SK-N-SH (cell line): ENCODE measurements at regions not wholly inside any gene's neighbourhood (a gene's known extent, or its start where the extent isn't known, plus 50 kb on each side); places are given as distances from the start of the nearest gene placed in this dataset.
A peak's percentile ranks its signal among the peaks of the same experiment; 100 is the strongest.

Experiments used
- CTCF ChIA-PET: fragments of 300-600, 350-600 bp; formaldehyde crosslinking; extraction: SDS; loops from one replicate; lab custom pipeline; 2021; lab: Yijun Ruan, JAX
- POLR2A ChIA-PET: fragments of 350-600 bp; sonication (Branson Sonifier 250); formaldehyde crosslinking; extraction: SDS; loops from one replicate; lab custom pipeline; 2020; ENCODE audit warnings: antibody characterized with exemption, inconsistent platforms; lab: Yijun Ruan, JAX
- DNase-seq: peaks from one replicate; pipeline ENCODE4 v3.0.0; 2012
- H2AFZ ChIP-seq: fragments of 200-600 bp; sonication (generic); 2 replicates; pipeline ENCODE4 v1.8.1; 2016; ENCODE audit warnings: antibody characterized with exemption, mild to moderate bottlenecking, low read depth
- H3F3A ChIP-seq: fragments of 200-600 bp; sonication (generic); replicated peaks from 2 replicates; pipeline ENCODE3; 2016; ENCODE audit warnings: antibody characterized with exemption, mild to moderate bottlenecking; ENCODE audit not compliant: insufficient read depth
- H3K27ac ChIP-seq, 2 experiments: fragments of 200-500 bp in 1 of 2; fragments of 200-600 bp in 1 of 2; sonication (Bioruptor generic) in 1 of 2; sonication (generic), shearing (Covaris generic) in 1 of 2; 2 replicates each; pipeline versions ENCODE4 v1.5.1 to v1.6.1; 2014 to 2016; ENCODE audit warnings: low read depth in 2 of 2, inconsistent platforms in 1 of 2, low read length in 1 of 2, mild to moderate bottlenecking in 1 of 2, mixed read lengths in 1 of 2
- H3K27me3 ChIP-seq: fragments of 200-600 bp; sonication (generic), shearing (Covaris generic); 2 replicates; pipeline ENCODE4 v1.6.1; 2016; ENCODE audit warnings: mixed run types; ENCODE audit not compliant: insufficient read depth
- H3K36me3 ChIP-seq, 2 experiments: fragments of 200-500 bp in 1 of 2; fragments of 200-600 bp in 1 of 2; sonication (Bioruptor generic) in 1 of 2; sonication (generic) in 1 of 2; replicated peaks in 1 of 2; 2 replicates each; pipeline versions ENCODE3 to v1.5.1; 2014 to 2016; ENCODE audit warnings: low read length in 1 of 2, mild to moderate bottlenecking in 1 of 2; ENCODE audit not compliant: insufficient read depth in 2 of 2, control insufficient read depth in 1 of 2
- H3K4me1 ChIP-seq, 2 experiments: fragments of 200-500 bp in 1 of 2; fragments of 200-600 bp in 1 of 2; sonication (Bioruptor generic) in 1 of 2; sonication (generic), shearing (Covaris generic) in 1 of 2; 2 replicates each; pipeline versions ENCODE4 v1.5.1 to v1.6.1; 2014 to 2016; ENCODE audit warnings: low read depth in 1 of 2, low read length in 1 of 2, mixed run types in 1 of 2; ENCODE audit not compliant: insufficient read depth in 2 of 2, control insufficient read depth in 1 of 2
- H3K4me2 ChIP-seq: fragments of 200-600 bp; sonication (generic), shearing (Covaris generic); 2 replicates; pipeline ENCODE4 v1.6.1; 2017; ENCODE audit warnings: mixed run types
- H3K4me3 ChIP-seq, 2 experiments: fragments of 200-500 bp in 1 of 2; fragments of 200-600 bp in 1 of 2; sonication (Bioruptor generic) in 1 of 2; sonication (generic), shearing (Covaris generic) in 1 of 2; 2 replicates each; pipeline versions ENCODE4 v1.5.1 to v1.8.1; 2014 to 2016; ENCODE audit warnings: low read depth in 2 of 2, inconsistent platforms in 1 of 2, low read length in 1 of 2, mild to moderate bottlenecking in 1 of 2, mixed read lengths in 1 of 2, moderate library complexity in 1 of 2
- H3K79me2 ChIP-seq: fragments of 200-600 bp; sonication (generic); 2 replicates; pipeline ENCODE4 v1.8.1; 2017; ENCODE audit warnings: mild to moderate bottlenecking; ENCODE audit not compliant: insufficient read depth
- H3K9ac ChIP-seq: fragments of 200-600 bp; sonication (generic); 2 replicates; pipeline ENCODE4 v1.6.1; 2017; ENCODE audit warnings: mixed run types
- H3K9me2 ChIP-seq: fragments of 200-600 bp; sonication (generic); 2 replicates; pipeline ENCODE4 v1.6.1; 2017; ENCODE audit warnings: mixed run types
- H3K9me3 ChIP-seq: fragments of 200-600 bp; sonication (generic); 2 replicates; pipeline ENCODE4 v1.6.1; 2017; ENCODE audit warnings: mixed run types, mild to moderate bottlenecking, moderate library complexity
- H4K20me1 ChIP-seq: fragments of 200-600 bp; sonication (generic); 2 replicates; pipeline ENCODE4 v1.6.1; 2017; ENCODE audit warnings: mild to moderate bottlenecking, mixed run types; ENCODE audit not compliant: insufficient read depth
- CHD2 ChIP-seq: fragments of 150-350 bp; IDR thresholded peaks from 2 replicates; pipeline ENCODE4 v1.6.1; 2018; ENCODE audit warnings: low read length; ENCODE audit not compliant: partially characterized antibody
- ELF1 ChIP-seq: IDR thresholded peaks from 2 replicates; pipeline ENCODE4 v1.4.0; 2012
- EP300 ChIP-seq, 2 experiments: IDR thresholded peaks; 2 replicates each; pipeline versions ENCODE4 v1.4.0 to v1.6.1; 2012; ENCODE audit warnings: borderline replicate concordance in 1 of 2, low read depth in 1 of 2, low read length in 1 of 2
- EZH2phosphoT487 ChIP-seq: fragments of 200-600 bp; sonication (generic); IDR thresholded peaks from 2 replicates; pipeline ENCODE4 v1.6.1; 2017; ENCODE audit warnings: low read depth, mixed run types, mild to moderate bottlenecking, antibody characterized with exemption, moderate library complexity, borderline replicate concordance
- FOSL2 ChIP-seq: IDR thresholded peaks from 2 replicates; pipeline ENCODE4 v1.4.0; 2012; ENCODE audit warnings: low read depth, mild to moderate bottlenecking, moderate library complexity, borderline replicate concordance
- GATA2 ChIP-seq: sonication (generic); formaldehyde crosslinking; IDR thresholded peaks from 2 replicates; pipeline ENCODE4 v1.5.0; 2020; ENCODE audit warnings: mild to moderate bottlenecking, missing genetic modification reagents
- MXI1 ChIP-seq: IDR thresholded peaks from 2 replicates; pipeline ENCODE4 v1.6.1; 2012; ENCODE audit warnings: mild to moderate bottlenecking, low read depth, low read length, improper control_type of control experiment
- NRF1 ChIP-seq: IDR thresholded peaks from 2 replicates; pipeline ENCODE4 v1.6.1; 2012; ENCODE audit warnings: low read depth, mild to moderate bottlenecking, low read length
- RCOR1 ChIP-seq: fragments of 150-350 bp; IDR thresholded peaks from 2 replicates; pipeline ENCODE4 v1.6.1; 2017; ENCODE audit warnings: antibody characterized with exemption, low read length
- RFX5 ChIP-seq: IDR thresholded peaks from 2 replicates; pipeline ENCODE4 v1.6.1; 2012; ENCODE audit warnings: mild to moderate bottlenecking, improper control_type of control experiment, low read length
- RXRA ChIP-seq: IDR thresholded peaks from 2 replicates; pipeline ENCODE4 v1.4.0; 2012; ENCODE audit warnings: low read depth, mild to moderate bottlenecking, borderline replicate concordance
- SMC3 ChIP-seq: IDR thresholded peaks from 2 replicates; pipeline ENCODE4 v1.6.1; 2012; ENCODE audit warnings: low read depth, low read length, improper control_type of control experiment
- TAF1 ChIP-seq: IDR thresholded peaks from 2 replicates; pipeline ENCODE4 v1.6.1; 2012; ENCODE audit warnings: low read depth, mild to moderate bottlenecking, low read length, moderate library complexity, borderline replicate concordance
- YY1 ChIP-seq: IDR thresholded peaks from 2 replicates; pipeline ENCODE4 v1.4.0; 2012; ENCODE audit warnings: low read depth, mild to moderate bottlenecking
- WGBS: methylation state at CpG from one replicate; pipeline ENCODE4 v1.1.6; 2017; ENCODE audit warnings: low lambda C conversion rate; 5-methylcytosine and 5-hydroxymethylcytosine counted together
- TF ChIP-seq, protein P1 (sequence below): IDR thresholded peaks from 2 replicates; pipeline ENCODE4 v1.4.0; 2012; ENCODE audit warnings: low read depth, borderline replicate concordance
- TF ChIP-seq, protein P2 (sequence below): fragments of 200-600 bp; sonication (generic); IDR thresholded peaks from 2 replicates; pipeline ENCODE4 v1.6.1; 2017; ENCODE audit warnings: antibody characterized with exemption, mild to moderate bottlenecking, moderate library complexity
- TF ChIP-seq, protein P3 (sequence below): IDR thresholded peaks from 2 replicates; pipeline ENCODE4 v1.6.1; 2012; ENCODE audit warnings: mild to moderate bottlenecking, low read depth, low read length, moderate library complexity
- TF ChIP-seq, protein P4 (sequence below): fragments of 150-350 bp; IDR thresholded peaks from 2 replicates; pipeline ENCODE4 v1.6.1; 2016; ENCODE audit warnings: mild to moderate bottlenecking, low read depth, low read length

DNA sequence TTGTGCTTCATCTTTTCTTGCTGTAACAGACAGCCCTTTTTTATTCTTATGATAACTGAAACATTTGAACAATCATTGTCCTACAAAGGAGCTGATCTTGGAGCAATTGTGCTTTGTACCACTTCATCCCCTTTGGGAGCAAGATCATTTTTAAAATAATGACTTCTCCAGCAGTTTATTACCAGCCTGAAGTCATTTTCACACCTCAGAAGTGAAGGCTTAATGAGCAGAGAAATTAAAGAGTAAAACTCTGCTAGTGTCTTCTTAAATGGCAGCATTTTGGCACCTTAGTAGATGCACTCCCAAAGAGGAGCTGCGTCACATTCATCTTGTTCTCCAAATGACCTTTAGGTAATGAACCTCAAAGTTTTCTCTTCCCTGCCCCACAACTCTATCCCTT lies 439.6 kb upstream of the CAMK1G start:
- Histone ChIP-seq H3K4me3 (no peak overlapping the region), H4K20me1 (no peaks in the 10 kb centered on the region), H3K4me2 (no peak overlapping the region), H3K9me3 (no peaks in the 10 kb centered on the region), H3K27ac (no peak overlapping the region), H3K9ac (no peak overlapping the region), H3K36me3 (no peaks in the 10 kb centered on the region), H3F3A (no peaks in the 10 kb centered on the region)
- no peak for DNase-seq
- CTCF ChIA-PET = no interaction called here
- 88% methylated on average over 1 of the region's 1 CpG for WGBS
- TF ChIP-seq EP300 (IDR thresholded peaks at IDR 0.05; ENCODE audit: borderline replicate concordance in 1 of 2, low read depth in 1 of 2, low read length in 1 of 2) (no peak), MXI1 (no peak), RFX5 (no peak), CHD2 (no peak), ELF1 (no peak), FOSL2 (no peak), NRF1 (no peak), TAF1 (no peak), RCOR1 (no peak), GATA2 (CRISPR knock-in tag) (no peak), SMC3 (no peak), RXRA (no peak)
- TF ChIP-seq, protein P1, sequence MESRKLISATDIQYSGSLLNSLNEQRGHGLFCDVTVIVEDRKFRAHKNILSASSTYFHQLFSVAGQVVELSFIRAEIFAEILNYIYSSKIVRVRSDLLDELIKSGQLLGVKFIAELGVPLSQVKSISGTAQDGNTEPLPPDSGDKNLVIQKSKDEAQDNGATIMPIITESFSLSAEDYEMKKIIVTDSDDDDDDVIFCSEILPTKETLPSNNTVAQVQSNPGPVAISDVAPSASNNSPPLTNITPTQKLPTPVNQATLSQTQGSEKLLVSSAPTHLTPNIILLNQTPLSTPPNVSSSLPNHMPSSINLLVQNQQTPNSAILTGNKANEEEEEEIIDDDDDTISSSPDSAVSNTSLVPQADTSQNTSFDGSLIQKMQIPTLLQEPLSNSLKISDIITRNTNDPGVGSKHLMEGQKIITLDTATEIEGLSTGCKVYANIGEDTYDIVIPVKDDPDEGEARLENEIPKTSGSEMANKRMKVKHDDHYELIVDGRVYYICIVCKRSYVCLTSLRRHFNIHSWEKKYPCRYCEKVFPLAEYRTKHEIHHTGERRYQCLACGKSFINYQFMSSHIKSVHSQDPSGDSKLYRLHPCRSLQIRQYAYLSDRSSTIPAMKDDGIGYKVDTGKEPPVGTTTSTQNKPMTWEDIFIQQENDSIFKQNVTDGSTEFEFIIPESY = no peak
- TF ChIP-seq, protein P2, sequence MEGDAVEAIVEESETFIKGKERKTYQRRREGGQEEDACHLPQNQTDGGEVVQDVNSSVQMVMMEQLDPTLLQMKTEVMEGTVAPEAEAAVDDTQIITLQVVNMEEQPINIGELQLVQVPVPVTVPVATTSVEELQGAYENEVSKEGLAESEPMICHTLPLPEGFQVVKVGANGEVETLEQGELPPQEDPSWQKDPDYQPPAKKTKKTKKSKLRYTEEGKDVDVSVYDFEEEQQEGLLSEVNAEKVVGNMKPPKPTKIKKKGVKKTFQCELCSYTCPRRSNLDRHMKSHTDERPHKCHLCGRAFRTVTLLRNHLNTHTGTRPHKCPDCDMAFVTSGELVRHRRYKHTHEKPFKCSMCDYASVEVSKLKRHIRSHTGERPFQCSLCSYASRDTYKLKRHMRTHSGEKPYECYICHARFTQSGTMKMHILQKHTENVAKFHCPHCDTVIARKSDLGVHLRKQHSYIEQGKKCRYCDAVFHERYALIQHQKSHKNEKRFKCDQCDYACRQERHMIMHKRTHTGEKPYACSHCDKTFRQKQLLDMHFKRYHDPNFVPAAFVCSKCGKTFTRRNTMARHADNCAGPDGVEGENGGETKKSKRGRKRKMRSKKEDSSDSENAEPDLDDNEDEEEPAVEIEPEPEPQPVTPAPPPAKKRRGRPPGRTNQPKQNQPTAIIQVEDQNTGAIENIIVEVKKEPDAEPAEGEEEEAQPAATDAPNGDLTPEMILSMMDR = no peak
- TF ChIP-seq, all 33 proteins: peak for 0
- H3K4me1 ChIP-seq = no peaks in the 10 kb centered on the region
- H2AFZ ChIP-seq = no peak overlapping the region
- no peaks in the 10 kb centered on the region for H3K9me2 ChIP-seq
- no peaks in the 10 kb centered on the region for H3K79me2 ChIP-seq
- POLR2A ChIA-PET = no interaction called here
- H3K27me3 ChIP-seq = no peaks in the 10 kb centered on the region

DNA sequence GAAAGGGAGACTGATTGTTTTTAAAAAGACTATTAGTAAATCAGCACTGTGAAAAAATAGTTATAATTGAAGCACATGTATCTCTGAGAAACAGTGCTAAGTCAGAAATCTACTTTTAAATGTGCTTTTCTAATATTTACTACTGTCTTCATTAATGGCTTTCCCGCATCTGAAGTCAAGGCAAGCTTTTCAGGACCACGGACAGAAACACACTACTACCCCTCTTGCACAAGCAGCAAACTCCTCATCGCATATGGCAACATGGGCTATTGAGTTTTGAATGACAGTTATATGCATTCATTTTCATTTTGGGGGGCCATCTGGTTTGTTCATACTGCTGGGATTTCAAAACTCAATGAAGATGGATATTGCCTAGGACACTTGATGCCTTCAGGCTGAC lies 433.4 kb upstream of the CAMK1G start:
- TF ChIP-seq, protein P3, sequence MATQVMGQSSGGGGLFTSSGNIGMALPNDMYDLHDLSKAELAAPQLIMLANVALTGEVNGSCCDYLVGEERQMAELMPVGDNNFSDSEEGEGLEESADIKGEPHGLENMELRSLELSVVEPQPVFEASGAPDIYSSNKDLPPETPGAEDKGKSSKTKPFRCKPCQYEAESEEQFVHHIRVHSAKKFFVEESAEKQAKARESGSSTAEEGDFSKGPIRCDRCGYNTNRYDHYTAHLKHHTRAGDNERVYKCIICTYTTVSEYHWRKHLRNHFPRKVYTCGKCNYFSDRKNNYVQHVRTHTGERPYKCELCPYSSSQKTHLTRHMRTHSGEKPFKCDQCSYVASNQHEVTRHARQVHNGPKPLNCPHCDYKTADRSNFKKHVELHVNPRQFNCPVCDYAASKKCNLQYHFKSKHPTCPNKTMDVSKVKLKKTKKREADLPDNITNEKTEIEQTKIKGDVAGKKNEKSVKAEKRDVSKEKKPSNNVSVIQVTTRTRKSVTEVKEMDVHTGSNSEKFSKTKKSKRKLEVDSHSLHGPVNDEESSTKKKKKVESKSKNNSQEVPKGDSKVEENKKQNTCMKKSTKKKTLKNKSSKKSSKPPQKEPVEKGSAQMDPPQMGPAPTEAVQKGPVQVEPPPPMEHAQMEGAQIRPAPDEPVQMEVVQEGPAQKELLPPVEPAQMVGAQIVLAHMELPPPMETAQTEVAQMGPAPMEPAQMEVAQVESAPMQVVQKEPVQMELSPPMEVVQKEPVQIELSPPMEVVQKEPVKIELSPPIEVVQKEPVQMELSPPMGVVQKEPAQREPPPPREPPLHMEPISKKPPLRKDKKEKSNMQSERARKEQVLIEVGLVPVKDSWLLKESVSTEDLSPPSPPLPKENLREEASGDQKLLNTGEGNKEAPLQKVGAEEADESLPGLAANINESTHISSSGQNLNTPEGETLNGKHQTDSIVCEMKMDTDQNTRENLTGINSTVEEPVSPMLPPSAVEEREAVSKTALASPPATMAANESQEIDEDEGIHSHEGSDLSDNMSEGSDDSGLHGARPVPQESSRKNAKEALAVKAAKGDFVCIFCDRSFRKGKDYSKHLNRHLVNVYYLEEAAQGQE = peak; percentile 99
- TF ChIP-seq RXRA (no peak), YY1 (no peak), EZH2phosphoT487 (no peak)
- TF ChIP-seq, protein P4, sequence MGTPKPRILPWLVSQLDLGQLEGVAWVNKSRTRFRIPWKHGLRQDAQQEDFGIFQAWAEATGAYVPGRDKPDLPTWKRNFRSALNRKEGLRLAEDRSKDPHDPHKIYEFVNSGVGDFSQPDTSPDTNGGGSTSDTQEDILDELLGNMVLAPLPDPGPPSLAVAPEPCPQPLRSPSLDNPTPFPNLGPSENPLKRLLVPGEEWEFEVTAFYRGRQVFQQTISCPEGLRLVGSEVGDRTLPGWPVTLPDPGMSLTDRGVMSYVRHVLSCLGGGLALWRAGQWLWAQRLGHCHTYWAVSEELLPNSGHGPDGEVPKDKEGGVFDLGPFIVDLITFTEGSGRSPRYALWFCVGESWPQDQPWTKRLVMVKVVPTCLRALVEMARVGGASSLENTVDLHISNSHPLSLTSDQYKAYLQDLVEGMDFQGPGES = no peak
- DNase-seq = no peak
- Histone ChIP-seq H3K4me3 (no peak overlapping the region), H2AFZ (no peak overlapping the region), H3K27ac (no peak overlapping the region), H3K9me3 (no peaks in the 10 kb centered on the region), H3K79me2 (no peaks in the 10 kb centered on the region), H3F3A (no peaks in the 10 kb centered on the region), H3K9me2 (no peaks in the 10 kb centered on the region), H3K36me3 (no peaks in the 10 kb centered on the region), H3K4me2 (no peak overlapping the region), H3K4me1 (peaks cover 0 to 5% of the 10 kb centered on the region in 2 experiments; a peak in 1 of 4 replicates), H3K9ac (no peak overlapping the region), H3K27me3 (no peaks in the 10 kb centered on the region), H4K20me1 (no peaks in the 10 kb centered on the region)
- ChIA-PET CTCF (interaction anchor here (1.0 kb wide), 1 partner anchor 10 kb away, joined by 3 read pairs; no protein-coding TSS in a partner anchor), POLR2A (no interaction called here)
- WGBS = 72% methylated on average over 3 of the region's 3 CpGs
